Common myeloid progenitor, CD34-positive (primary cell): ENCODE measurements at regions not wholly inside any gene's neighbourhood (a gene's known extent, or its start where the extent isn't known, plus 50 kb on each side); places are given as distances from the start of the nearest gene placed in this dataset.

ENCODE experiments used
- CTCF ChIA-PET: fragments of 350-600 bp; sonication (Branson Sonifier 250); formaldehyde crosslinking; loops from one replicate; lab custom pipeline; 2021; ENCODE audit warnings: antibody characterized with exemption; lab: Charles Lee
- POLR2A ChIA-PET: fragments of 350-600 bp; sonication (Branson Sonifier 250); formaldehyde crosslinking; loops from one replicate; lab custom pipeline; 2021; ENCODE audit warnings: antibody characterized with exemption; lab: Charles Lee
- DNase-seq, 3 donors: peaks; one replicate each; pipeline versions ENCODE4 v3.0.0 to v3.0.0-alpha.2; 2013
- H3K27ac ChIP-seq, 2 experiments: 1 replicate in 1 of 2; 2 replicates in 1 of 2; pipeline ENCODE4 v1.7.0; 2013; ENCODE audit warnings: inconsistent platforms in 2 of 2, low read length in 2 of 2, mild to moderate bottlenecking in 2 of 2, low read depth in 1 of 2, moderate library complexity in 1 of 2; ENCODE audit not compliant: severe bottlenecking in 2 of 2, insufficient read depth in 1 of 2, poor library complexity in 1 of 2
- H3K27me3 ChIP-seq, 5 experiments: replicated peaks in 2 of 5; 1 replicate in 3 of 5; 2 replicates in 2 of 5; pipeline versions ENCODE4 v1.6.1 to v1.7.0; 2013; ENCODE audit warnings: low read length in 4 of 5, mild to moderate bottlenecking in 2 of 5, moderate library complexity in 2 of 5, inconsistent platforms in 1 of 5; ENCODE audit not compliant: insufficient read depth in 5 of 5, control insufficient read depth in 4 of 5
- H3K36me3 ChIP-seq, 4 experiments: 1 replicate in 2 of 4; 2 replicates in 2 of 4; pipeline versions ENCODE4 v1.6.1 to v1.7.0; 2013; ENCODE audit warnings: low read length in 3 of 4, control low read depth in 1 of 4, mild to moderate bottlenecking in 1 of 4; ENCODE audit not compliant: control insufficient read depth in 4 of 4, insufficient read depth in 4 of 4
- H3K4me1 ChIP-seq, 4 experiments: 1 replicate in 3 of 4; 2 replicates in 1 of 4; pipeline versions ENCODE4 v1.6.1 to v1.7.1; 2013; ENCODE audit warnings: low read length in 3 of 4, mild to moderate bottlenecking in 3 of 4, control low read depth in 1 of 4, inconsistent platforms in 1 of 4, moderate library complexity in 1 of 4; ENCODE audit not compliant: control insufficient read depth in 4 of 4, insufficient read depth in 4 of 4; ENCODE audit errors: control extremely low read depth in 1 of 4
- H3K4me3 ChIP-seq, 7 experiments: 1 replicate in 4 of 7; 2 replicates in 3 of 7; pipeline versions ENCODE4 v1.5.1 to v1.7.0; 2013; ENCODE audit warnings: mild to moderate bottlenecking in 7 of 7, low read length in 6 of 7, moderate library complexity in 6 of 7, inconsistent platforms in 2 of 7, low read depth in 2 of 7, control low read depth in 1 of 7; ENCODE audit not compliant: insufficient read depth in 4 of 7, control insufficient read depth in 1 of 7; ENCODE audit errors: extremely low read depth in 1 of 7
- H3K9me3 ChIP-seq, 5 experiments: 1 replicate in 4 of 5; 2 replicates in 1 of 5; pipeline versions ENCODE4 v1.6.1 to v1.7.1; 2013; ENCODE audit warnings: low read length in 4 of 5, mild to moderate bottlenecking in 2 of 5, inconsistent platforms in 1 of 5, low read depth in 1 of 5, moderate library complexity in 1 of 5; ENCODE audit not compliant: control insufficient read depth in 4 of 5, insufficient read depth in 2 of 5; ENCODE audit errors: control extremely low read depth in 1 of 5
- WGBS: methylation state at CpG from one replicate; pipeline ENCODE4 v1.1.5; 2013; ENCODE audit not compliant: insufficient coverage; 5-methylcytosine and 5-hydroxymethylcytosine counted together

DNA sequence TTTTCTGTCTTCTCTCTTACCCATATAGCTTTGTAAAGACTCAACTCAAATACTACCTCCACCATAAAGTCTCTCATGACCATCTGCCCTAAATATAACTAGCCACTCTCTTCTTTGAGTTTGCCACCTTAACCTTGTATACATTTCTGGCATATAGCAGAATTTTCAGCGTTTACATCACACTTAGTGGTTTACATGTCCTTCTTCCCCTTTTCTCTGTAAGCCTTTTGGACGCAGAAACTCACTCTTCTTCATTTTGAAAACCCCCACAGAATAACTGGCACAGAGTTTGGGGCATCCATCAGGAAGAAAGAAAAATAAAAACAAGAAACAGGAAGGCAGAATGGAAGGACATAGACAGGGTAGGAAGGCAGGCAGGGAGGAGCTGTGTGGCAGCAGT, 131.8 kb upstream of the DUSP10 start:
- peak in 2 of 3 donors; percentile 63 to 74 for DNase-seq
- Histone ChIP-seq H3K27me3 (no peaks in the 10 kb centered on the region), H3K4me1 (peaks cover 14 to 53% (median 28%) of the 10 kb centered on the region in 4 experiments), H3K9me3 (no peaks in the 10 kb centered on the region), H3K4me3 (no peak overlapping the region), H3K27ac (no peak overlapping the region), H3K36me3 (no peaks in the 10 kb centered on the region)
- ChIA-PET POLR2A (interaction anchor here (0.6 kb wide), 1 partner anchor 999 kb away, joined by 3 read pairs; no protein-coding TSS in a partner anchor), CTCF (interaction anchor here (1.2 to 2.1 kb wide), 2 partner anchors 9 to 19 kb away, joined by 4 to 8 read pairs; no protein-coding TSS in a partner anchor)
- WGBS: 13% methylated on average over 1 of the region's 2 CpGs

DNA sequence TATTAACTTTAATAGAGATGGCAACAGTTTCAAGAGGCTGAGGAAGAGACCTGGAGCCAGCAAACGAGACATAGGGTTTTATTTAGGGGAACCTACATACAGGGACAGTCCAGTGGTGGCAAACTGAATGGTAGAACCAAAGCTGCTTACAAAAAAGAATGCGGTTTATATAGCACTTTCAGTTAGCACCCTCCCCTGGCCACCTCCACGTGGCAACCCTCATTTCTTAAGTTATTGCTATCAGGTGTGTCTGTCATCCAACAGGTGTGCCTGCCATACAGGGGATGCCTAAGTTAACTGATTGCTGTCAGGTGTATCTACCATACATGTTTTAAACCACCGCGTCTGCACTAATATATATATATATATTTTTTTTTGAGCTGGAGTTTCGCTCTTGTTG, 129.2 kb upstream of the DUSP10 start:
- WGBS: 79% methylated on average over 2 of the region's 6 CpGs
- H3K9me3 ChIP-seq: no peaks in the 10 kb centered on the region
- ChIA-PET POLR2A (no interaction called here), CTCF (no interaction called here)
- no peak overlapping the region for H3K4me3 ChIP-seq
- H3K27me3 ChIP-seq: no peaks in the 10 kb centered on the region
- H3K27ac ChIP-seq: no peak overlapping the region
- DNase-seq: no peak
- H3K36me3 ChIP-seq: no peaks in the 10 kb centered on the region
- H3K4me1 ChIP-seq: peaks cover 0 to 29% (median 9%) of the 10 kb centered on the region in 4 experiments

GRCh38 chr1:221869779-221870178, 127.9 kb upstream of the DUSP10 start:
- Histone ChIP-seq H3K36me3 (no peaks in the 10 kb centered on the region), H3K4me1 (peaks cover 0 to 17% (median 8%) of the 10 kb centered on the region in 4 experiments), H3K9me3 (no peaks in the 10 kb centered on the region), H3K27me3 (no peaks in the 10 kb centered on the region), H3K27ac (no peak overlapping the region), H3K4me3 (no peak overlapping the region)
- CTCF ChIA-PET: no interaction called here
- DNase-seq: no peak
- 100% methylated on average over 1 of the region's 3 CpGs for WGBS
- POLR2A ChIA-PET: no interaction called here

DNA sequence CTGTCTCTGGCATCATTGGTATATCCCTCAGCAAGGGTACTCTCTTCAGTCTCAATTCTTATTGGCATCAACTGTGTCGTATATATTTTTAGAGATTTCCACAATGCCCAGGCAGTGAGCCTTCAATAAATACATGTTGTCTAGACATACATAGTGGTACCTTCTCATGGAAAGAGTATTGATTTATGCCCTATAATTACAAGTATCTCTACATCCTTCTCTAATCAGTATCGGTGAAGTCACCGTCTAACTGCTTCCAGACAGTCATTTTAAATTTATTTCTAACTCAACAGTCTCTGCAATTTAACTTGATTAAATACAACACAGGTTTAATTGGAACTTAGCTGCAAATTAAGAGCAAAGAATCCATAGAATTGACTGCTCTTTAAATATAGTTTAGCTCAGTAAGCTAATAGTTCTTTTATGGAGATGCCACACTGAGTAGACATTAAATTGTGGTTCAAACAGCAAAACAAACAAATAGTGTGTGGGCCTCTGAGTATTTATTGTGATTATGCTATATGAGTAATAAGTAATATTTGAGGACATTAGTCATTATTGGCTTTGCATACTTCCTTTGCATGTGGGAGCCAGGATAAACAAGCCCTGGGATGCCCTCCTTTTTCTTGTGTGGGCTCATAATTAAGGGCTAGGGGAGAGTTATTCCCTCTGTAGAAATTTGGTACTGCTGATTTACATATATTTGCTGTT, 126.9 kb upstream of the DUSP10 start:
- WGBS: no CpG with 5 or more reads among the region's 3 CpGs
- H3K27me3 ChIP-seq: no peaks in the 10 kb centered on the region
- CTCF ChIA-PET: interaction anchor here (1.1 kb wide), 1 partner anchor 11 kb away, joined by 3 read pairs; no protein-coding TSS in a partner anchor
- H3K9me3 ChIP-seq: no peaks in the 10 kb centered on the region
- H3K36me3 ChIP-seq: no peaks in the 10 kb centered on the region
- H3K4me3 ChIP-seq: no peak overlapping the region
- peaks cover 0 to 6% (median 2%) of the 10 kb centered on the region in 4 experiments for H3K4me1 ChIP-seq
- no peak for DNase-seq
- POLR2A ChIA-PET: no interaction called here
- no peak overlapping the region for H3K27ac ChIP-seq

- no CpG with 5 or more reads among the region's 1 CpG for WGBS
- ChIA-PET POLR2A (no interaction called here), CTCF (no interaction called here)
- Histone ChIP-seq H3K27me3 (no peaks in the 10 kb centered on the region), H3K36me3 (no peaks in the 10 kb centered on the region), H3K4me1 (no peaks in the 10 kb centered on the region), H3K27ac (no peak overlapping the region), H3K4me3 (no peak overlapping the region), H3K9me3 (no peaks in the 10 kb centered on the region)
- DNase-seq: no peak
Observed at GRCh38 chr1:221867003-221867402, 125.1 kb upstream of the DUSP10 start.

GRCh38 chr1:221865808-221866207, 123.9 kb upstream of the DUSP10 start:
- ChIA-PET CTCF (interaction anchor here (1.8 kb wide), 1 partner anchor 9 kb away, joined by 8 read pairs; no protein-coding TSS in a partner anchor), POLR2A (no interaction called here)
- Histone ChIP-seq H3K4me3 (no peak overlapping the region), H3K4me1 (peaks cover 0 to 3% (median 0%) of the 10 kb centered on the region in 4 experiments), H3K36me3 (no peaks in the 10 kb centered on the region), H3K27ac (no peak overlapping the region), H3K9me3 (no peaks in the 10 kb centered on the region), H3K27me3 (no peaks in the 10 kb centered on the region)
- DNase-seq: no peak
- WGBS: 100% methylated on average over 4 of the region's 4 CpGs

DNA sequence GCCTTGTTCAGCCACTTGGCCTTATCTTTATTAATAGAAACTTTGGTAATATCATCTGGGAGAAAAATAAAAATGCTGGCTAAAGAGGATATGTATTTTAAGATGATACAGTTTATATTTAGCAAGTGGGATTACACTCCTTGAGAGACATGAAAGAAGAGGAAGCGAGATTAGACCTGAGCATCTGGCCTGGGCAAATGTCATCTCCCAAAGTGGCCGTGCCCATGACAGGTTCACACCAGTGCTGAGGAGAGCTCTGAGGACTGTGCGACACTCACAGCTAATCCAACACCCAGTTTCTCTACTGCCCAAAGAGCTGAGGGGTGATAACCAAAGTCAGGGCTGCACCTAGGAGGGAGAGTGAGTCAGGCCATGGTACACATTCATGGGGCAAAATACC, 121.7 kb upstream of the DUSP10 start:
- 100% methylated on average over 3 of the region's 3 CpGs for WGBS
- CTCF ChIA-PET: no interaction called here
- POLR2A ChIA-PET: interaction anchor here (0.6 to 0.8 kb wide), 2 partner anchors 13 to 163 kb away, joined by 3 read pairs; no protein-coding TSS in a partner anchor
- Histone ChIP-seq H3K27me3 (no peaks in the 10 kb centered on the region), H3K9me3 (no peaks in the 10 kb centered on the region), H3K4me3 (no peak overlapping the region), H3K27ac (no peak overlapping the region), H3K4me1 (peaks cover 0 to 3% (median 0%) of the 10 kb centered on the region in 4 experiments), H3K36me3 (no peaks in the 10 kb centered on the region)
- DNase-seq: no peak
